Pancreas (tissue), 10 donors: ENCODE measurements at regions not wholly inside any gene's neighbourhood (a gene's known extent, or its start where the extent isn't known, plus 50 kb on each side); places are given as distances from the start of the nearest gene placed in this dataset.

ENCODE experiments used
- ATAC-seq, 4 donors: fragments of 200-7000 bp; cut with Tn5 transposase; one replicate each; pipeline versions ENCODE4 v1.8.0 to v1.9.1; 2020; ENCODE audit warnings: mild to moderate bottlenecking in 4 of 4, moderate library complexity in 4 of 4
- DNase-seq, 6 donors: peaks; one replicate each; pipeline ENCODE4 v3.0.0-alpha.2; 2020
- FAIRE-seq: peaks from 2 replicates; lab custom pipeline; 2012; peaks lifted over from hg19 to GRCh38; lab: Jason Lieb, UNC
- H3K27ac ChIP-seq, 4 donors: fragments of 200-600 bp; sonication (generic); 1 replicate in 3 of 4; 2 replicates in 1 of 4; pipeline versions ENCODE4 v1.5.0 to v1.8.0; 2020
- H3K27me3 ChIP-seq, 4 donors: fragments of 200-600 bp; one replicate each; pipeline ENCODE4 v1.8.0; 2021
- H3K36me3 ChIP-seq, 3 donors: fragments of 200-600 bp; sonication (generic) in 1 of 3; one replicate each; pipeline versions ENCODE4 v1.5.0 to v1.8.0; 2020 to 2021
- H3K4me1 ChIP-seq, 3 donors: fragments of 200-600 bp; one replicate each; pipeline ENCODE4 v1.8.0; 2021
- H3K4me3 ChIP-seq, 4 donors: fragments of 200-600 bp; sonication (generic) in 2 of 4; one replicate each; pipeline versions ENCODE4 v1.5.0 to v1.8.0; 2020 to 2021
- H3K9me3 ChIP-seq, 4 donors: fragments of 200-600 bp; one replicate each; pipeline ENCODE4 v1.8.0; 2021
- CTCF ChIP-seq, 4 donors: fragments of 200-600 bp; sonication (generic) in 3 of 4; IDR thresholded peaks; one replicate each; pipeline versions ENCODE4 v1.5.0 to v1.8.0; 2021; ENCODE audit warnings: antibody characterized with exemption in 4 of 4
- WGBS, 2 donors: extraction: QIAGEN DNeasy Blood & Tissue Kit; methylation state at CpG; one replicate each; pipeline ENCODE4 v1.1.7; 2013; 5-methylcytosine and 5-hydroxymethylcytosine counted together
- intact Hi-C, 3 donors: fragments of 100-400 bp; cut with DNase I; formaldehyde crosslinking; loops; one replicate each; pipeline versions ENCODE4 v1.11.1 to v1.14.2; 2022
- microRNA-seq, 2 donors: library from miRNA; unstranded; fragments of <30 nt; microRNA quantifications; one replicate each; pipeline versions ENCODE4 to v1.1.0, GENCODE V29; 2019 to 2020
- donor health status: healthy with polysubstance abuse.
- donor health status: DM: no; HTN: no; CAD: no; lungs with moderate emphysema.
- donor health status: DM: no; HTN: no; CAD: no.
- donor health status: control.
- donor health status: control.
- donor health status: Bipolar disorder and iron deficiency.
- donor health status: DM: yes; HTN: yes; CAD: no.
- donor health status: DM: no; HTN: no; CAD: no.
- donor health status: DM: no; HTN: no; CAD: no.
- donor health status: DM: yes; HTN: yes; CAD: no.

GRCh38 chr1:22398656-22399420, 52.8 kb upstream of the ZBTB40 start:
- Histone ChIP-seq H3K4me3 (no peak overlapping the region), H3K36me3 (no peaks in the 10 kb centered on the region), H3K27ac (no peak overlapping the region), H3K4me1 (no peaks in the 10 kb centered on the region), H3K9me3 (no peaks in the 10 kb centered on the region), H3K27me3 (no peaks in the 10 kb centered on the region)
- DNase-seq: no peak
- 79 to 82% methylated on average over 11 of the region's 11 CpGs for whole genome bisulfite sequencing, 2 donors
- intact Hi-C loops: no loop called here
- TF ChIP-seq CTCF (IDR thresholded peaks at IDR 0.05): no peak
- ATAC-seq: no peak
- no peak for FAIRE-seq

- intact Hi-C loops: loop anchor here in 1 of 3 donors (10.0 kb wide), 1 partner anchor 265 kb away; no protein-coding TSS in a partner anchor
- H3K27me3 ChIP-seq: no peaks in the 10 kb centered on the region
Measured at GRCh38 chr1:22399421-22400091, 52.1 kb upstream of the ZBTB40 start.

More at GRCh38 chr1:22399421-22400091, 52.1 kb upstream of the ZBTB40 start:
- 81 to 85% methylated on average over 10 of the region's 10 CpGs for WGBS, 2 donors
- FAIRE-seq (no peak), ATAC-seq (no peak), DNase-seq (no peak)
- Histone ChIP-seq H3K4me3 (no peak overlapping the region), H3K4me1 (no peaks in the 10 kb centered on the region), H3K36me3 (no peaks in the 10 kb centered on the region), H3K27ac (no peak overlapping the region), H3K9me3 (no peaks in the 10 kb centered on the region)
- TF ChIP-seq CTCF (IDR thresholded peaks at IDR 0.05): no peak

Small RNA genes in the stretch of these regions (microRNA-seq; reads per million reads assigned to microRNA genes)
- gene MIR4418: 0 reads per million in 2 donors
